ENCODE measurements at regions not wholly inside any gene's neighbourhood (a gene's known extent, or its start where the extent isn't known, plus 50 kb on each side); places are given as distances from the start of the nearest gene placed in this dataset.
"Not testable (repeated sequence)": the region's sequence is repeated elsewhere in the genome, so short reads cannot be mapped to it uniquely, and the experiment has no call there.

GRCh38 chr17:21612123-21613070 lies 79.9 kb upstream of the KCNJ18 start:
- H3K27ac ChIP-seq; H3K9me3 ChIP-seq; H3K27me3 ChIP-seq; H3K9ac ChIP-seq (ENCODE audit: low read depth in 2 of 2, low read length in 2 of 2); DNase-seq; H3K36me3 ChIP-seq; intact Hi-C loops (cut with DNase I); H3K4me1 ChIP-seq; H3K4me3 ChIP-seq: not testable (repeated sequence)

- Histone ChIP-seq H3K27ac (no peak overlapping the region), H3K4me1 (no peaks in the 10 kb centered on the region), H3K9me3 (no peaks in the 10 kb centered on the region), H3K36me3 (no peaks in the 10 kb centered on the region), H3K27me3 (no peaks in the 10 kb centered on the region), H3K4me3 (no peak overlapping the region), H3K9ac (ENCODE audit: low read depth in 2 of 2, low read length in 2 of 2) (no peak overlapping the region)
- TF ChIP-seq CTCF (IDR thresholded peaks at IDR 0.05): no peak
- intact Hi-C loops (cut with DNase I): no loop called here
- no peak for DNase-seq
These were observed 79.3 kb upstream of the KCNJ18 start for GRCh38 chr17:21613071-21613429.

GRCh38 chr17:21626987-21627386 lies 65.3 kb upstream of the KCNJ18 start:
- H3K4me3 ChIP-seq: not testable (repeated sequence)

More at GRCh38 chr17:21626987-21627386, 65.3 kb upstream of the KCNJ18 start:
- DNase-seq; H3K9ac ChIP-seq (ENCODE audit: low read depth in 2 of 2, low read length in 2 of 2); H3K36me3 ChIP-seq; intact Hi-C loops (cut with DNase I); H3K27ac ChIP-seq; H3K9me3 ChIP-seq; H3K27me3 ChIP-seq; H3K4me1 ChIP-seq: not testable (repeated sequence)

Data from colonic mucosa (tissue), 4 donors.